K562 (cell line): ENCODE measurements at regions not wholly inside any gene's neighbourhood (a gene's known extent, or its start where the extent isn't known, plus 50 kb on each side); places are given as distances from the start of the nearest gene placed in this dataset.

ENCODE experiments used
- ATAC-seq: fragments of 200-7000 bp; cut with Tn5 transposase; 3 replicates; pipeline ENCODE4 v1.9.1; 2020; ENCODE audit warnings: moderate library complexity
- BruUV-seq: library from RNA; stranded (reverse); fragments of 400-500 nt; replicated peaks from 2 replicates; lab custom pipeline; 2021; lab: Mats Ljungman, UMichigan
- CTCF ChIA-PET: fragments of 300-600 bp; formaldehyde crosslinking; extraction: SDS; loops from one replicate; lab custom pipeline; 2021; ENCODE audit warnings: low intra/inter-chr PET ratio; lab: Yijun Ruan, JAX
- POLR2A ChIA-PET: fragments of 300-600, 350-650 bp; sonication (Branson Sonifier 250); formaldehyde crosslinking; extraction: SDS; loops from one replicate; lab custom pipeline; 2021; ENCODE audit warnings: antibody characterized with exemption, inconsistent platforms; lab: Yijun Ruan, JAX
- DNase-seq, 4 experiments: peaks; one replicate each; pipeline versions ENCODE4 v3.0.0 to v3.0.0-alpha.2; 2011 to 2018; ENCODE audit warnings: low spot score in 3 of 4, mixed read lengths in 3 of 4; ENCODE audit errors: extremely low read depth in 1 of 4
- FAIRE-seq: peaks from 2 replicates; lab custom pipeline; 2011; peaks lifted over from hg19 to GRCh38; lab: Jason Lieb, UNC
- H2AFZ ChIP-seq: 2 replicates; pipeline ENCODE4 v1.6.0; 2011; ENCODE audit warnings: low read depth, low read length, control low read depth, inconsistent platforms
- H3K27ac ChIP-seq: fragments of 200-600 bp; 3 replicates; pipeline ENCODE4 v1.8.0; 2011; ENCODE audit warnings: low read depth, mild to moderate bottlenecking, control low read depth, inconsistent platforms, low read length, moderate library complexity, mixed read lengths; ENCODE audit errors: extremely low read depth
- H3K27me3 ChIP-seq, 2 experiments: fragments of 300-600 bp in 1 of 2; 2 replicates in 1 of 2; 3 replicates in 1 of 2; pipeline versions ENCODE4 v1.6.0 to v1.8.0; 2011; ENCODE audit warnings: inconsistent platforms in 2 of 2, low read length in 2 of 2, mild to moderate bottlenecking in 1 of 2, mixed read lengths in 1 of 2, moderate library complexity in 1 of 2; ENCODE audit not compliant: control insufficient read depth in 2 of 2, insufficient read depth in 2 of 2
- H3K36me3 ChIP-seq: fragments of 300-600 bp; 3 replicates; pipeline ENCODE4 v1.8.0; 2011; ENCODE audit warnings: mild to moderate bottlenecking, low read length, inconsistent platforms; ENCODE audit not compliant: control insufficient read depth, insufficient read depth
- H3K4me1 ChIP-seq, 2 experiments: fragments of 200-600 bp in 1 of 2; replicated peaks in 1 of 2; 2 replicates in 1 of 2; 3 replicates in 1 of 2; pipeline versions ENCODE4 v1.5.1 to v1.8.0; 2011; ENCODE audit warnings: inconsistent platforms in 2 of 2, low read length in 2 of 2, mild to moderate bottlenecking in 1 of 2, mixed read lengths in 1 of 2, moderate library complexity in 1 of 2; ENCODE audit not compliant: control insufficient read depth in 2 of 2, insufficient read depth in 2 of 2
- H3K4me2 ChIP-seq: 2 replicates; pipeline ENCODE4 v1.6.1; 2011; ENCODE audit warnings: low read length, control low read depth, inconsistent platforms, mixed read lengths; ENCODE audit not compliant: insufficient read depth
- H3K4me3 ChIP-seq: fragments of 200-600 bp; sonication (generic), shearing (Covaris generic); 2 replicates; pipeline ENCODE4 v1.5.1; 2016; ENCODE audit warnings: control low read depth, inconsistent platforms
- H3K79me2 ChIP-seq: fragments of 200-600 bp; 3 replicates; pipeline ENCODE4 v1.8.0; 2011; ENCODE audit warnings: low read length, inconsistent platforms; ENCODE audit not compliant: control insufficient read depth, insufficient read depth
- H3K9ac ChIP-seq, 2 experiments: 2 replicates each; pipeline versions ENCODE4 v1.6.0 to v1.6.1; 2011; ENCODE audit warnings: low read depth in 2 of 2, low read length in 2 of 2, control low read depth in 1 of 2, inconsistent platforms in 1 of 2, mild to moderate bottlenecking in 1 of 2, mixed read lengths in 1 of 2; ENCODE audit not compliant: insufficient read depth in 1 of 2
- H3K9me1 ChIP-seq: one replicate; pipeline ENCODE4 v1.6.0; 2011; ENCODE audit warnings: inconsistent platforms, mild to moderate bottlenecking, low read length, moderate library complexity; ENCODE audit not compliant: control insufficient read depth, insufficient read depth
- H3K9me3 ChIP-seq: replicated peaks from 2 replicates; pipeline ENCODE4 v1.5.1; 2011; ENCODE audit warnings: low read depth, low read length, inconsistent platforms; ENCODE audit not compliant: control insufficient read depth, insufficient read depth
- H4K20me1 ChIP-seq: replicated peaks from 2 replicates; pipeline ENCODE4 v1.6.1; 2011; ENCODE audit warnings: low read length, inconsistent platforms, mixed read lengths; ENCODE audit not compliant: control insufficient read depth, insufficient read depth
- CXXC5 ChIP-seq: fragments of 250-450 bp; sonication (Bioruptor Pico); IDR thresholded peaks from 2 replicates; pipeline ENCODE4 v1.8.0; 2022; ENCODE audit warnings: inconsistent platforms, mild to moderate bottlenecking, moderate library complexity
- E4F1 ChIP-seq: fragments of 250-450 bp; sonication (Bioruptor Pico); IDR thresholded peaks from 2 replicates; pipeline ENCODE4 v1.5.0; 2021; ENCODE audit warnings: mild to moderate bottlenecking, borderline replicate concordance
- FOXK2 ChIP-seq, 2 experiments: fragments of 450-650 bp; IDR thresholded peaks in 1 of 2; conservative IDR thresholded peaks in 1 of 2; 2 replicates each; pipeline ENCODE4 v1.6.1; 2016; ENCODE audit warnings: low read depth in 2 of 2, mild to moderate bottlenecking in 1 of 2
- HES1 ChIP-seq: fragments of 450-650 bp; IDR thresholded peaks from 2 replicates; pipeline ENCODE4 v1.6.1; 2016; ENCODE audit warnings: low read depth, mild to moderate bottlenecking, moderate library complexity
- ILF3 ChIP-seq: fragments of 450-650 bp; IDR thresholded peaks from 2 replicates; pipeline ENCODE4 v1.6.1; 2018; ENCODE audit warnings: antibody characterized with exemption, mild to moderate bottlenecking, moderate library complexity, borderline replicate concordance
- KDM2B ChIP-seq: fragments of 250-450 bp; sonication (Bioruptor Pico); IDR thresholded peaks from 2 replicates; pipeline ENCODE4 v1.8.0; 2021; ENCODE audit warnings: mild to moderate bottlenecking, moderate library complexity
- MCM7 ChIP-seq, 2 experiments: fragments of 450-650 bp; IDR thresholded peaks; 2 replicates each; pipeline ENCODE4 v1.6.1; 2016 to 2018
- NCOA1 ChIP-seq: fragments of 450-650 bp; IDR thresholded peaks from 2 replicates; pipeline ENCODE4 v1.6.1; 2016; ENCODE audit warnings: low read depth
- NONO ChIP-seq, 2 experiments: fragments of 200-400 bp in 1 of 2; fragments of 450-650 bp in 1 of 2; formaldehyde crosslinking in 1 of 2; IDR thresholded peaks; 2 replicates each; pipeline ENCODE4 v1.6.1; 2017; ENCODE audit warnings: low read depth in 2 of 2, mild to moderate bottlenecking in 2 of 2, moderate library complexity in 2 of 2, low read length in 1 of 2
- RBM15 ChIP-seq: fragments of 200-400 bp; formaldehyde crosslinking; IDR thresholded peaks from 2 replicates; pipeline ENCODE4 v1.6.1; 2018; ENCODE audit warnings: mild to moderate bottlenecking, low read length, moderate library complexity; ENCODE audit not compliant: insufficient read depth
- RFX7 ChIP-seq: fragments of 250-450 bp; sonication (Bioruptor Pico); IDR thresholded peaks from 2 replicates; pipeline ENCODE4 v1.5.1; 2021; ENCODE audit warnings: mild to moderate bottlenecking
- SMAD4 ChIP-seq: fragments of 250-450 bp; sonication (Bioruptor Pico); conservative IDR thresholded peaks from 2 replicates; pipeline ENCODE4 v1.8.0; 2021; ENCODE audit warnings: inconsistent platforms, mild to moderate bottlenecking, moderate library complexity
- SMARCB1 ChIP-seq: IDR thresholded peaks from 2 replicates; pipeline ENCODE4 v1.6.1; 2011; ENCODE audit warnings: improper control_type of control experiment, low read depth; ENCODE audit not compliant: insufficient read length
- WGBS: fragments of 100-300 bp; shearing (Covaris generic); methylation state at CpG from one replicate; pipeline ENCODE4 v1.1.6; 2016; ENCODE audit warnings: low coverage, mixed read lengths; ENCODE audit not compliant: insufficient coverage; ENCODE audit errors: missing lambda C conversion rate; 5-methylcytosine and 5-hydroxymethylcytosine counted together
- in situ Hi-C: fragments of 300-500 bp; cut with MboI; formaldehyde crosslinking; loops from 4 replicates; pipeline ENCODE4 v1.15.0; 2018; ENCODE audit warnings: inconsistent platforms, mixed read lengths
- intact Hi-C: fragments of 100-400 bp; cut with micrococcal nuclease; formaldehyde crosslinking; loops from 2 replicates; pipeline ENCODE4 v1.14.2; 2022
- TF ChIP-seq, protein P1 (sequence below): sonication (generic); formaldehyde crosslinking; IDR thresholded peaks from 2 replicates; pipeline ENCODE4 v1.8.1; 2023; ENCODE audit warnings: mild to moderate bottlenecking, missing genetic modification reagents
- TF ChIP-seq, protein P2 (sequence below): sonication (generic); formaldehyde crosslinking; IDR thresholded peaks from 2 replicates; pipeline ENCODE4 v1.8.0; 2023; ENCODE audit warnings: mild to moderate bottlenecking, missing genetic modification reagents

DNA sequence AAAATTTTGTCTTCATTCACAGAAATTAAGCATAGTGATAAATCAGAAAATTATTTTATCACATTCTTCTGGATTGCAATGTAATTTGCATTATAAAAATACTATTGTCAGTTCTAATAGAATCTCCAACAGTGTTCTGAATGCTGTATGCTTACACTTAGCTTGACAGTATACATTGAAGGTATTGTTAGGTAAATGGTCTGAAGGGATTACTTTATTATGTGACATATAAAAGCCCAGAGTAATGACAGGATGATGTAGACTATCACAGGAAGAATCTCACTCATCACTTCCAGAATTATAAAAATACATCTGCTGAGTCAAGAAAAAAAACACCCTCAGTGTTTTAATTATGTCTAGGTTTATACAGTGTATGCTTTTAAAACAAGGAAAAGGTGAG, 1532.5 kb upstream of the RAG2 start (continued):
- TF ChIP-seq HES1 (no peak), FOXK2 (conservative IDR thresholded peaks at IDR 0.05 in 1 of 2, IDR thresholded peaks at IDR 0.05 in 1 of 2; ENCODE audit: low read depth in 2 of 2) (no peak), MCM7 (IDR thresholded peaks at IDR 0.05) (no peak), SMARCB1 (no peak), KDM2B (CRISPR knock-in tag) (no peak), SMAD4 (CRISPR knock-in tag) (no peak), RBM15 (no peak), ILF3 (no peak)
- TF ChIP-seq, all 486 proteins: peak for 0

DNA sequence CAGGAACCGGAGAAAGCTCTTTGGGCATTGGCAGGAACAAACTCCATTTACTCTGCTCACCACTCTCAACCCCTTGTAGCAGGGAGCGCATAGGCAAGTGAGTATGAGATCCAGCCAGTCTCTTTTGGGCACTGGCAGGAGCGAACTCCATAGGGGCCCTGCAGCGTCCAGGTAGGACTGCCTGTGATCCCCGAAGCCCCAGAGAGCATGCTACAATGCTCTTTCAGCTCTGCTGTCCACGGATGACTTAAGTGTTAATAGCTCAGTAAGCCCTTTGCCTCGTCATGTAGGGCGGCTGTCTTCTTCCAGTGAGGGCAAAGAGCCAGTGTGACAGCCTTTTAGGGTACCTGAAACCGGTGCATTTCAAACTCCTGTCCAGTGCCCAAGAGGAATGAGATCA, 1525.6 kb upstream of the RAG2 start:
- WGBS = 4% methylated on average over 9 of the region's 9 CpGs
- Histone ChIP-seq H3K36me3 (no peaks in the 10 kb centered on the region), H4K20me1 (no peaks in the 10 kb centered on the region), H2AFZ (peak overlapping the region; percentile 48; the same call in 1 of the 2 replicates), H3K9ac (no peak overlapping the region), H3K4me1 (no peaks in the 10 kb centered on the region), H3K9me1 (no peaks in the 10 kb centered on the region), H3K27me3 (no peaks in the 10 kb centered on the region), H3K9me3 (no peaks in the 10 kb centered on the region), H3K4me3 (no peak overlapping the region), H3K27ac (peak overlapping the region; percentile 28; the same call in 1 of the 3 replicates), H3K79me2 (no peaks in the 10 kb centered on the region), H3K4me2 (no peak overlapping the region)
- ChIA-PET POLR2A (no interaction called here), CTCF (no interaction called here)
- ATAC-seq = no peak
- BruUV-seq = no TSS peak
- in situ Hi-C loops = no loop called here
- intact Hi-C loops = no loop called here
- FAIRE-seq = no peak
- DNase-seq = peak in 1 of 4 experiments; percentile 1
- TF ChIP-seq RFX7 (no peak), E4F1 (CRISPR knock-in tag) (no peak), NONO (IDR thresholded peaks at IDR 0.05; ENCODE audit: low read depth in 2 of 2, low read length in 1 of 2) (no peak), CXXC5 (CRISPR knock-in tag) (no peak), NCOA1 (no peak)
- TF ChIP-seq, protein P1, sequence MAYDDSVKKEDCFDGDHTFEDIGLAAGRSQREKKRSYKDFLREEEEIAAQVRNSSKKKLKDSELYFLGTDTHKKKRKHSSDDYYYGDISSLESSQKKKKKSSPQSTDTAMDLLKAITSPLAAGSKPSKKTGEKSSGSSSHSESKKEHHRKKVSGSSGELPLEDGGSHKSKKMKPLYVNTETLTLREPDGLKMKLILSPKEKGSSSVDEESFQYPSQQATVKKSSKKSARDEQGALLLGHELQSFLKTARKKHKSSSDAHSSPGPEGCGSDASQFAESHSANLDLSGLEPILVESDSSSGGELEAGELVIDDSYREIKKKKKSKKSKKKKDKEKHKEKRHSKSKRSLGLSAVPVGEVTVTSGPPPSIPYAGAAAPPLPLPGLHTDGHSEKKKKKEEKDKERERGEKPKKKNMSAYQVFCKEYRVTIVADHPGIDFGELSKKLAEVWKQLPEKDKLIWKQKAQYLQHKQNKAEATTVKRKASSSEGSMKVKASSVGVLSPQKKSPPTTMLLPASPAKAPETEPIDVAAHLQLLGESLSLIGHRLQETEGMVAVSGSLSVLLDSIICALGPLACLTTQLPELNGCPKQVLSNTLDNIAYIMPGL (CRISPR knock-in tag) = no peak
- TF ChIP-seq, protein P2, sequence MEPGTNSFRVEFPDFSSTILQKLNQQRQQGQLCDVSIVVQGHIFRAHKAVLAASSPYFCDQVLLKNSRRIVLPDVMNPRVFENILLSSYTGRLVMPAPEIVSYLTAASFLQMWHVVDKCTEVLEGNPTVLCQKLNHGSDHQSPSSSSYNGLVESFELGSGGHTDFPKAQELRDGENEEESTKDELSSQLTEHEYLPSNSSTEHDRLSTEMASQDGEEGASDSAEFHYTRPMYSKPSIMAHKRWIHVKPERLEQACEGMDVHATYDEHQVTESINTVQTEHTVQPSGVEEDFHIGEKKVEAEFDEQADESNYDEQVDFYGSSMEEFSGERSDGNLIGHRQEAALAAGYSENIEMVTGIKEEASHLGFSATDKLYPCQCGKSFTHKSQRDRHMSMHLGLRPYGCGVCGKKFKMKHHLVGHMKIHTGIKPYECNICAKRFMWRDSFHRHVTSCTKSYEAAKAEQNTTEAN = no peak
